HG02943 (cell line): ENCODE measurements at regions not wholly inside any gene's neighbourhood (a gene's known extent, or its start where the extent isn't known, plus 50 kb on each side); places are given as distances from the start of the nearest gene placed in this dataset.
"Not testable (repeated sequence)": the region's sequence is repeated elsewhere in the genome, so short reads cannot be mapped to it uniquely, and the experiment has no call there.

Source experiments
- ATAC-seq: cut with Tn5 transposase; IDR thresholded peaks from one replicate; pipeline ENCODE4 v1.9.1; 2021; ENCODE audit warnings: mild to moderate bottlenecking, low read depth, moderate library complexity; ENCODE audit not compliant: unreplicated experiment

DNA sequence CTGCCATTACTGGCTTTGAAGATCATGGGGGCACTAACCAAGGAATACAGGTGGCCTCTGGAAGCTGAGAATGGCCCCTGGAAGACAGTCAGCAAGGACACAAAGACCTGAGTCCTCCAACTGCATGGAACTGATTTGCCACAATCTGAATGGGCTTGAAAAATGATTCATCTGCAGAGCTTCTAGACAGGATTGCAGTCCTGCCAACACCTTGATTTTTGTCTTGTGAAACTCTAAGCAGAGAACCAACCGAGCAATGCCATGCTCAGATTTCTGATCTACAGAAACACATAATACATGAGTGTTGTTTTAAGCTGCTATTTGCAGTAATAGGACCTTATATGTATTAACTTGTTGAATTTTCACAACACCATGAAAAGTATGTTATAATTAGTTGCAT, 66.1 kb upstream of the SLC13A1 start:
- ATAC-seq = no peak

DNA sequence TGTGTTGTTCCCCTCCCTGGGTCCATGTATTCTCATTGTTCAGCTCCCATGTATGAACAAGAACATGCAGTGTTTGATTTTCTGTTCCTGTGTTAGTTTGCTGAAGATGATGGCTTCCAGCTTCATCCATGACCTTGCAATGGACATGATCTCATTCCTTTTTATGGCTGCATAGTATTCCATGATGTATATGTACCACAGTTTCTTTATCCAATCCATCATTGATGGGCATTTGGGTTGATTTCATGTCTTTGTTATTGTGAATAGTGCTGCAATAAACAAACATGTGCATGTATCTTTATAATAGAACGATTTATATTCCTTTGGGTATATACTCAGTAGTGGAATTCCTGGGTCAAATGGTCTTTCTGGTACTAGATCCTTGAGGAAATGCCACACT, 65.1 kb upstream of the SLC13A1 start:
- not testable (repeated sequence) for ATAC-seq

DNA sequence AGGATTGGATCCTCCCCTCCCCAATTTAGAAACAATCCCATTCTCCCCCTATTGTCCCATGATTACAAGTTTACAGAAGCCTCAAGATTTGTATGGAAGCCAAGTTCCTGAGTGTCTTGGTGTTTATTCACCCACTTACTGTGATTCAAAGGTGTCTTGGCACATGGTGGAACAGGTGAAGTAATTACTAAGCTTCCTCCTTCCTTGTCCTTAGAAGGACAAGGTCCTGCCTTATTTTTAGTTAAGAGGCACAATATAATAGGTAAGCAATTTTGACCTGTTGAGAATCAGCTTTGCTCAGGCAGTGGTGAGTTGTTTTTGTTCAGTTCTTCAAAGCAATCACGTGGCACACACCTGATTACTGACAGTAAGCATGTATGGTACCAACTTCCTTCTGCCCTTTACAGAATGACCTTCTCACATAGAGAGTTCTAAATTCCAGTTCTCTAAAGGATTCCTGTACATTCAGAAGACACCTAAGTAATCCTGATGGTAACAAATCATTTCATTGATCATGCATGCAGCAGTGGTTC, 60.7 kb upstream of the SLC13A1 start:
- no peak for ATAC-seq

DNA sequence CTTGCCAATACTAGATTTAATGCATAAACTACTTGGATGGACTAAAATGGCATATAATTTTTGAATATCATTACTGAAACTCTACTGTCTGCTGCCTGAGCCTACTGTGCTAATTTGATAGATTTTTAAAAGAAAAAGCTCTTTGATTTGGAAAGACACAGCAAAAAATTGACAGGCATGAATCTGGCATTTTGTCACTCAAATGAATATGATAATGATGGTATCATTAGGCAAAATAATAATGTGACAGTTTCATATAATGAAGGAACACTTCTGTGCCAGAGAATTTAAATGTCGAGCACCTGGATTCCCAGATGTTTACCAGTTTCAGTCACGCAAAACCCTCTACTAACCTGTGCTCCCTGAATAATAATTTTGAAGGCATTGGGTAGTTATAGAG, 60.0 kb upstream of the SLC13A1 start:
- ATAC-seq = no peak
